ENCODE measurements at regions not wholly inside any gene's neighbourhood (a gene's known extent, or its start where the extent isn't known, plus 50 kb on each side); places are given as distances from the start of the nearest gene placed in this dataset.

DNA sequence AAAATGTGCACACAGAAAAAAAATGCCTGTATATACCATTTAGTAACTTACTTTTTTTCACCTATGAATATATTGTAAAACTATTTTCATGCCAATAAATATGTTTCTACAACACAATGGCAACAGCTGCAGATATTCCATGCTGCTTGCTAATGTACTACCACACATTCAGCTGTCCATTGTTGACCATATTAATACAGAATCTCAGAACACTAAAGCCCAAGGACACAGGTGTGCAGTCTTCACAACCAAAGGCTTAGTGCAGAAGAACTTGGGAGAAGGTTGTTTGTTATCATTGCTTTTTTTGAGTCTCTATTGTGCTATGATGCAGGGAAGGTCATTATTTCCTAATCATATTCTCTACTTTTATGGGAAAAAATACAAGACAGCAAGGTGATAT, 79.6 kb downstream of the DIPK2A start:
- in situ Hi-C loops (cut with HindIII; ENCODE audit: low pct_unique_long_range_greater_than_20kb, low sequenced_read_pairs) = no loop called here
- DNase-seq (ENCODE audit: low read depth in 1 of 2, low spot score in 1 of 2) = no peak
- TF ChIP-seq JUND (IDR thresholded peaks at IDR 0.05; ENCODE audit: low read depth) = no peak

GRCh38 chr3:144052275-144052674, 80.7 kb downstream of the DIPK2A start:
- TF ChIP-seq JUND (IDR thresholded peaks at IDR 0.05; ENCODE audit: low read depth) = no peak
- in situ Hi-C loops (cut with HindIII; ENCODE audit: low pct_unique_long_range_greater_than_20kb, low sequenced_read_pairs) = no loop called here

GRCh38 chr3:144053121-144053520, 81.5 kb downstream of the DIPK2A start:
- peak; percentile 4 to 34 for DNase-seq (ENCODE audit: low read depth in 1 of 2, low spot score in 1 of 2)
- in situ Hi-C loops (cut with HindIII; ENCODE audit: low pct_unique_long_range_greater_than_20kb, low sequenced_read_pairs) = no loop called here

More at GRCh38 chr3:144052275-144052674, 80.7 kb downstream of the DIPK2A start:
- no peak for DNase-seq (ENCODE audit: low read depth in 1 of 2, low spot score in 1 of 2)

GRCh38 chr3:144054766-144055165, 83.1 kb downstream of the DIPK2A start:
- in situ Hi-C loops (cut with HindIII; ENCODE audit: low pct_unique_long_range_greater_than_20kb, low sequenced_read_pairs) = no loop called here
- no peak for TF ChIP-seq JUND (IDR thresholded peaks at IDR 0.05; ENCODE audit: low read depth)
- DNase-seq (ENCODE audit: low read depth in 1 of 2, low spot score in 1 of 2) = no peak

More at GRCh38 chr3:144053121-144053520, 81.5 kb downstream of the DIPK2A start:
- TF ChIP-seq JUND (IDR thresholded peaks at IDR 0.05; ENCODE audit: low read depth) = no peak

DNA sequence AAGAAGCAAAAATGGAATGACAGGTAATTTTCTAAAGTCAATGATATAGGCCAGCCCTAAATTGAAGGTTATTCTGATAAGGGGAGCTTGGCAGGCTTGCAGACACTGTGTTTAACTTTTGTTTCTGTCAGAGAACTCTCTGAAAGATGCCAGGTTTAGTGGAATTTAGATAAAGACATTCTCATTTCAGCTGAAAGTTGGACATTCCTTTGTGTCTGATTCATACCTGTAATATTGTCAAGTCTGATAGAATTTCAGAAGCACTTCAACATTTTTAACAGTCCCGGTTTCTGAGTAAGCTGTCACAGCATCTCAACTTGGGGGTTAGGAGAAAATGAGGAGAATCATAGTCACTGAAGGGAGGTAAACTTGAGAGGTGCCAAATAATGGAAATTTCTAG, 84.0 kb downstream of the DIPK2A start:
- DNase-seq (ENCODE audit: low read depth in 1 of 2, low spot score in 1 of 2) = no peak

GRCh38 chr3:144058713-144059112, 87.1 kb downstream of the DIPK2A start:
- no peak for TF ChIP-seq JUND (IDR thresholded peaks at IDR 0.05; ENCODE audit: low read depth)
- in situ Hi-C loops (cut with HindIII; ENCODE audit: low pct_unique_long_range_greater_than_20kb, low sequenced_read_pairs) = no loop called here
- no peak for DNase-seq (ENCODE audit: low read depth in 1 of 2, low spot score in 1 of 2)

More for the DNA sequence above, 84.0 kb downstream of the DIPK2A start:
- no peak for TF ChIP-seq JUND (IDR thresholded peaks at IDR 0.05; ENCODE audit: low read depth)
- in situ Hi-C loops (cut with HindIII; ENCODE audit: low pct_unique_long_range_greater_than_20kb, low sequenced_read_pairs) = no loop called here

DNA sequence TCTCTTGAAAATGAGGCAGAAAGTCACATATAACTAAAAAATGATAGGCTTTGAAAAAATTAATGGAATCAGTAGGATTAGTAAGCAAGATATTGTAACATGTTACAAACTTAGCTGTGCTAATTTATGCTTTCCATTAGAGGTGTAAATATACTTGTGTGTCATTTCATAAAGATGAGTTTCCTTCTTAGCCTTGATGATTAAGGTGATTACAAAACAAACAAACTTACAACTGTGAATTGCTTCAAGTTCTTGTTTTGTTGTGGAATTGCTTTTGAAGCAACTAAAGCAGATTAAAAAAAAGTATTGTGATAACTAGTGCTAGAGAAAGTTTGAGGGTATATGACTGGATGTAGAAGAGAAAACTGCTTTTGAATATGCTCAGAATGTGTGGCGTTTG, 87.9 kb downstream of the DIPK2A start:
- in situ Hi-C loops (cut with HindIII; ENCODE audit: low pct_unique_long_range_greater_than_20kb, low sequenced_read_pairs) = no loop called here
- TF ChIP-seq JUND (IDR thresholded peaks at IDR 0.05; ENCODE audit: low read depth) = no peak
- no peak for DNase-seq (ENCODE audit: low read depth in 1 of 2, low spot score in 1 of 2)

DNA sequence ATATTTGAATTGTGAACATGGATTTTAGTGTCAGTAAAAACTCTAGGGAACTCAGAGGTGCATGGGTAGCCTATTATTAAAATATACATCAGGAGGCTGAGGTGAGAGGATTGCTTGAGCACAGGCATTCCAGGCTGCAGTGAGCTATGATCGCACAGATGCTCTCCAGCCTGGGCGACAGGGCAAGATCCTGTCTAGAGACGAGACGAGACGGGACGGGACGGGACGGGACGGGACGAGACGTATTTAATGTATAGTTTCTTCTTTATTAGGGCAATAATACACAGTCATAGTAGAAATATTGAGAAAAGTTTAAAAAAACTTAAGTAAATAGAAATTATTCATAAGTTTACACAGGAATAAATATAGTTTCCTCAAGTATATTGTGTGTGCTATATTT, 89.3 kb downstream of the DIPK2A start:
- TF ChIP-seq JUND (IDR thresholded peaks at IDR 0.05; ENCODE audit: low read depth) = no peak
- in situ Hi-C loops (cut with HindIII; ENCODE audit: low pct_unique_long_range_greater_than_20kb, low sequenced_read_pairs) = no loop called here
- no peak for DNase-seq (ENCODE audit: low read depth in 1 of 2, low spot score in 1 of 2)

- in situ Hi-C loops (cut with HindIII; ENCODE audit: low pct_unique_long_range_greater_than_20kb, low sequenced_read_pairs) = no loop called here
- DNase-seq (ENCODE audit: low read depth in 1 of 2, low spot score in 1 of 2) = no peak
- TF ChIP-seq JUND (IDR thresholded peaks at IDR 0.05; ENCODE audit: low read depth) = no peak
These were observed 91.7 kb downstream of the DIPK2A start for GRCh38 chr3:144063306-144063705.

DNA sequence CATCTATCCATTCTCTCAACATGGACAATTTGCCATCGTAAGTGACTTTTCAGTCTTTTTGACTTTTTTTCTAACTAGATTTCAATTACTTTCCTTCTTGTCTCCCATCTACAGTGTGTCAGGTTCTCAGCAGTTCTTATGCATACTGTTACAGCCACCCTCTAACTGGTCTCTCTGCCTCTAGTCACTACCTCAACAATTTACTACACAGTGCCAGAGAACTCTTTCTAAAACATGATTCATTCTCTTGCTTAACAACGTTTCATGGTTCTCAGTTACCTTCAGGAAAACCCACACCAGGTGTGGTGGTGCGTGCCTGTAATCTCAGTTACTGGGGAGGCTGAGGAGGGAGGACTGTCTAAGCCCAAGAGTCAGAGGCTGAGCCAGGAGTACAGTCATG, 95.4 kb downstream of the DIPK2A start:
- in situ Hi-C loops (cut with HindIII; ENCODE audit: low pct_unique_long_range_greater_than_20kb, low sequenced_read_pairs) = no loop called here
- no peak for TF ChIP-seq JUND (IDR thresholded peaks at IDR 0.05; ENCODE audit: low read depth)
- DNase-seq (ENCODE audit: low read depth in 1 of 2, low spot score in 1 of 2) = no peak

- in situ Hi-C loops (cut with HindIII; ENCODE audit: low pct_unique_long_range_greater_than_20kb, low sequenced_read_pairs) = no loop called here
- TF ChIP-seq JUND (IDR thresholded peaks at IDR 0.05; ENCODE audit: low read depth) = no peak
- no peak for DNase-seq (ENCODE audit: low read depth in 1 of 2, low spot score in 1 of 2)
These were observed 102.1 kb downstream of the DIPK2A start for GRCh38 chr3:144073698-144074097.

GRCh38 chr3:144079634-144080033, 108.0 kb downstream of the DIPK2A start:
- TF ChIP-seq JUND (IDR thresholded peaks at IDR 0.05; ENCODE audit: low read depth) = no peak
- in situ Hi-C loops (cut with HindIII; ENCODE audit: low pct_unique_long_range_greater_than_20kb, low sequenced_read_pairs) = no loop called here

DNA sequence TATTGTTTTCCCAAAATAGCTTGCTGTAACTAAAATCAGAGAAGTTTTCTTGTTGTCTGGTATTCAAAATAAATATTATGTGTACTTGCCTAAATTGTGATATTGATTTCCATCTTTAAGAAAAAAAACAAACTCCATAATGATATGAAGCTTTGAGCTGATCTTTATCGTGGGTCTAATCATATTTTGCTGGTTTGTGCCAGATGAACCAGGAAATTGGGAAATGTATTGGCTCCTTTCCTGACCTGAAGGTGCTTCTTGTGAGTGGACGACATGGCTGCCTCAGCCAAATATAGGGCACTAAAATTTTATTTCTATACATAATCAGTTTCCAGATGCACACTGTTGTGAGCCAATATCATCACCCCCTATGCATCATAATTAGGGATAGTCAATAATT, 113.3 kb downstream of the DIPK2A start:
- no peak for TF ChIP-seq JUND (IDR thresholded peaks at IDR 0.05; ENCODE audit: low read depth)
- in situ Hi-C loops (cut with HindIII; ENCODE audit: low pct_unique_long_range_greater_than_20kb, low sequenced_read_pairs) = no loop called here
- no peak for DNase-seq (ENCODE audit: low read depth in 1 of 2, low spot score in 1 of 2)

More at GRCh38 chr3:144079634-144080033, 108.0 kb downstream of the DIPK2A start:
- no peak for DNase-seq (ENCODE audit: low read depth in 1 of 2, low spot score in 1 of 2)

- peak; percentile 25 to 85 for DNase-seq (ENCODE audit: low read depth in 1 of 2, low spot score in 1 of 2)
- no peak for TF ChIP-seq JUND (IDR thresholded peaks at IDR 0.05; ENCODE audit: low read depth)
- in situ Hi-C loops (cut with HindIII; ENCODE audit: low pct_unique_long_range_greater_than_20kb, low sequenced_read_pairs) = no loop called here
These were observed 114.3 kb downstream of the DIPK2A start for GRCh38 chr3:144085964-144086363.
